GM12891 (cell line): ENCODE measurements at regions not wholly inside any gene's neighbourhood (a gene's known extent, or its start where the extent isn't known, plus 50 kb on each side); places are given as distances from the start of the nearest gene placed in this dataset.

ENCODE experiments used
- POLR2A ChIP-seq: IDR thresholded peaks from 2 replicates; pipeline ENCODE4 v1.6.1; 2011; ENCODE audit warnings: low read depth, low read length, control low read depth
- POLR2AphosphoS5 ChIP-seq: IDR thresholded peaks from 2 replicates; pipeline ENCODE4 v1.6.1; 2011; ENCODE audit warnings: low read depth, low read length, control low read depth
- POU2F2 ChIP-seq: IDR thresholded peaks from 2 replicates; pipeline ENCODE4 v1.6.1; 2011; ENCODE audit warnings: low read depth, mild to moderate bottlenecking, control low read depth, low read length, moderate library complexity
- TAF1 ChIP-seq: IDR thresholded peaks from 2 replicates; pipeline ENCODE4 v1.6.1; 2011; ENCODE audit warnings: low read depth, low read length, control low read depth

GRCh38 chr2:192546565-192546964 lies 351.8 kb upstream of the TMEFF2 start:
- no peak for TF ChIP-seq POLR2A
- TF ChIP-seq TAF1: no peak
- TF ChIP-seq POLR2AphosphoS5: no peak
- TF ChIP-seq POU2F2: no peak
